Neural cell (in vitro differentiated cells): ENCODE measurements at regions not wholly inside any gene's neighbourhood (a gene's known extent, or its start where the extent isn't known, plus 50 kb on each side); places are given as distances from the start of the nearest gene placed in this dataset.

Experiments used
- H2AFZ ChIP-seq: fragments of 200-600, 300-800 bp; sonication (generic), shearing (Covaris generic); 2 replicates; pipeline ENCODE4 v1.6.0; 2014; ENCODE audit warnings: low read depth, mild to moderate bottlenecking, antibody characterized with exemption, low read length, moderate library complexity
- H3F3A ChIP-seq: fragments of 200-600 bp; shearing (Covaris generic); 2 replicates; pipeline ENCODE4 v1.6.1; 2016; ENCODE audit warnings: mild to moderate bottlenecking, moderate library complexity, mixed read lengths, antibody characterized with exemption, low read length; ENCODE audit not compliant: insufficient read depth, poor library complexity, severe bottlenecking
- H3K27ac ChIP-seq: fragments of 200-600, 300-800 bp; sonication (generic), shearing (Covaris generic); 2 replicates; pipeline ENCODE4 v1.5.1; 2014; ENCODE audit warnings: mild to moderate bottlenecking, low read length, moderate library complexity
- H3K27me3 ChIP-seq: fragments of 300-800, 200-600 bp; sonication (generic), shearing (Covaris generic); 2 replicates; pipeline ENCODE4 v1.6.0; 2014; ENCODE audit warnings: mild to moderate bottlenecking, low read depth, low read length, moderate library complexity; ENCODE audit not compliant: insufficient read depth
- H3K36me3 ChIP-seq: fragments of 300-800, 200-600 bp; sonication (generic), shearing (Covaris generic); 2 replicates; pipeline ENCODE4 v1.5.1; 2014; ENCODE audit warnings: mild to moderate bottlenecking, antibody characterized with exemption, low read length, moderate library complexity; ENCODE audit not compliant: insufficient read depth
- H3K4me2 ChIP-seq: fragments of 300-800, 200-600 bp; sonication (generic), shearing (Covaris generic); 2 replicates; pipeline ENCODE4 v1.6.0; 2014; ENCODE audit warnings: mild to moderate bottlenecking, low read length
- H3K4me3 ChIP-seq: fragments of 300-800, 200-600 bp; sonication (generic), shearing (Covaris generic); 2 replicates; pipeline ENCODE4 v1.5.1; 2014; ENCODE audit warnings: mild to moderate bottlenecking, low read length, moderate library complexity
- H3K79me2 ChIP-seq: fragments of 200-600 bp; shearing (Covaris generic); replicated peaks from 2 replicates; pipeline ENCODE4 v1.6.0; 2014; ENCODE audit warnings: mild to moderate bottlenecking, low read length, moderate library complexity; ENCODE audit not compliant: insufficient read depth
- H3K9ac ChIP-seq: fragments of 300-800, 200-600 bp; sonication (generic), shearing (Covaris generic); 2 replicates; pipeline ENCODE4 v1.6.1; 2016; ENCODE audit warnings: mild to moderate bottlenecking, low read length, mixed read lengths
- H3K9me2 ChIP-seq: fragments of 200-600 bp; shearing (Covaris generic); 2 replicates; pipeline ENCODE4 v1.6.1; 2016; ENCODE audit warnings: mild to moderate bottlenecking, low read length, mixed read lengths; ENCODE audit not compliant: insufficient read depth
- H3K9me3 ChIP-seq: fragments of 200-600, 300-800 bp; sonication (generic), shearing (Covaris generic); 2 replicates; pipeline ENCODE4 v1.6.1; 2016; ENCODE audit warnings: mild to moderate bottlenecking, mixed run types, low read length, moderate library complexity, mixed read lengths
- H4K20me1 ChIP-seq: fragments of 200-600 bp; shearing (Covaris generic); 2 replicates; pipeline ENCODE4 v1.6.1; 2016; ENCODE audit warnings: mild to moderate bottlenecking, mixed run types; ENCODE audit not compliant: insufficient read depth
- CTCF ChIP-seq: fragments of 450-650 bp; IDR thresholded peaks from 2 replicates; pipeline ENCODE4 v1.5.1; 2014; ENCODE audit warnings: antibody characterized with exemption, mild to moderate bottlenecking, moderate library complexity; ENCODE audit not compliant: poor library complexity, severe bottlenecking
- EP300 ChIP-seq: fragments of 450-650 bp; conservative IDR thresholded peaks from 2 replicates; pipeline ENCODE4 v1.6.1; 2014; ENCODE audit warnings: antibody characterized with exemption, mild to moderate bottlenecking, moderate library complexity; ENCODE audit not compliant: poor library complexity, severe bottlenecking
- EZH2 ChIP-seq: fragments of 200-600, 300-800 bp; shearing (Covaris generic), sonication (generic); IDR thresholded peaks from 2 replicates; pipeline ENCODE4 v1.6.1; 2014; ENCODE audit warnings: antibody characterized with exemption, low read length, borderline replicate concordance, mild to moderate bottlenecking; ENCODE audit not compliant: insufficient read depth, poor library complexity, severe bottlenecking
- MXI1 ChIP-seq: fragments of 450-650 bp; conservative IDR thresholded peaks from 2 replicates; pipeline ENCODE4 v1.6.1; 2014; ENCODE audit warnings: antibody characterized with exemption, mild to moderate bottlenecking; ENCODE audit not compliant: poor library complexity, severe bottlenecking
- POLR2AphosphoS5 ChIP-seq: IDR thresholded peaks from 2 replicates; pipeline ENCODE4 v1.6.1; 2012
- RAD21 ChIP-seq: fragments of 450-650 bp; conservative IDR thresholded peaks from 2 replicates; pipeline ENCODE4 v1.6.1; 2014; ENCODE audit warnings: antibody characterized with exemption, mild to moderate bottlenecking, moderate library complexity
- REST ChIP-seq: IDR thresholded peaks from 2 replicates; pipeline ENCODE4 v1.6.1; 2012; ENCODE audit warnings: borderline replicate concordance
- SMC3 ChIP-seq: fragments of 450-650 bp; conservative IDR thresholded peaks from 2 replicates; pipeline ENCODE4 v1.6.1; 2014; ENCODE audit warnings: antibody characterized with exemption, mild to moderate bottlenecking, moderate library complexity; ENCODE audit not compliant: poor library complexity
- TAF1 ChIP-seq: IDR thresholded peaks from 2 replicates; pipeline ENCODE4 v1.6.1; 2012; ENCODE audit warnings: low read depth

- Histone ChIP-seq H3K4me3 (no peak overlapping the region), H4K20me1 (no peaks in the 10 kb centered on the region), H3K9ac (no peak overlapping the region), H2AFZ (no peak overlapping the region), H3K9me2 (no peaks in the 10 kb centered on the region), H3K27me3 (no peaks in the 10 kb centered on the region), H3K9me3 (no peaks in the 10 kb centered on the region), H3F3A (no peaks in the 10 kb centered on the region), H3K36me3 (no peaks in the 10 kb centered on the region), H3K27ac (peak overlapping the region; percentile 38), H3K79me2 (no peaks in the 10 kb centered on the region), H3K4me2 (no peak overlapping the region)
- TF ChIP-seq SMC3 = no peak
- TF ChIP-seq TAF1 = no peak
- peak; percentile 55 for TF ChIP-seq POLR2AphosphoS5
- TF ChIP-seq RAD21 = no peak
- TF ChIP-seq EP300 = peak; percentile 86
- TF ChIP-seq REST = no peak
- TF ChIP-seq MXI1 = no peak
- TF ChIP-seq CTCF = no peak
- TF ChIP-seq EZH2 = no peak
Observed at GRCh38 chr11:90448256-90448655, 225.4 kb upstream of the CHORDC1 start.

- Histone ChIP-seq H4K20me1 (no peaks in the 10 kb centered on the region), H3K79me2 (no peaks in the 10 kb centered on the region), H3K9me2 (no peaks in the 10 kb centered on the region)
Observed at GRCh38 chr11:90447618-90448017, 224.8 kb upstream of the CHORDC1 start.

More at GRCh38 chr11:90447618-90448017, 224.8 kb upstream of the CHORDC1 start:
- TF ChIP-seq REST = no peak
- no peak for TF ChIP-seq TAF1
- no peak for TF ChIP-seq MXI1
- TF ChIP-seq CTCF = no peak
- no peak for TF ChIP-seq POLR2AphosphoS5
- TF ChIP-seq RAD21 = no peak
- TF ChIP-seq EZH2 = no peak
- no peak for TF ChIP-seq EP300
- no peak for TF ChIP-seq SMC3
- no peak overlapping the region for H3K9ac ChIP-seq
- H3K27ac ChIP-seq = no peak overlapping the region
- H3K4me3 ChIP-seq = no peak overlapping the region
- no peaks in the 10 kb centered on the region for H3K27me3 ChIP-seq
- no peaks in the 10 kb centered on the region for H3K36me3 ChIP-seq
- H3K9me3 ChIP-seq = no peaks in the 10 kb centered on the region
- H3K4me2 ChIP-seq = no peak overlapping the region
- H2AFZ ChIP-seq = no peak overlapping the region
- H3F3A ChIP-seq = no peaks in the 10 kb centered on the region
